B cell (primary cell): ENCODE measurements at regions not wholly inside any gene's neighbourhood (a gene's known extent, or its start where the extent isn't known, plus 50 kb on each side); places are given as distances from the start of the nearest gene placed in this dataset.

Source experiments
- EZH2 ChIP-seq: IDR thresholded peaks from 2 replicates; pipeline ENCODE4 v1.6.1; 2012; ENCODE audit warnings: borderline replicate concordance, low read depth, mild to moderate bottlenecking, moderate library complexity, low read length; ENCODE audit not compliant: insufficient read depth, poor library complexity, severe bottlenecking
- TF ChIP-seq, protein P1 (sequence below): fragments of 200-600 bp; IDR thresholded peaks from one replicate; pipeline ENCODE4 v1.8.0; 2022; ENCODE audit warnings: antibody characterized with exemption, mild to moderate bottlenecking

DNA sequence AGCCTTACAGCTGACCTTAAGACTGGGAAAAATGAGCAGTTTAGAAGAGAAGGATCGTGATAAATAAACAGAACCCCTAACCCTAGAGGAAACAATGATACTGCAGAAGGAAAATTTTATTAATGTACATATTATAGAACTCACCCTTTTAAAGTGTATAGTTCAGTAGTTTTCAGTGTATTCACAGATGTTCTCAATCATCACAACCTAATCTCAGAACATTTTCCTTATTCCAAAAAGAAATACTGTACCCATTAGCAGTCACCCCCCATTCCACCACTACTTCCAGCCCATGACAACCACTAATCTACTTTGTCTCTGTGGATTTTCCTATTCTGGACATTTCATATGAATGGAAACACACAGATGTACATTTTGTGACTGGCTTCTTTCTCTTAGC lies 90.2 kb upstream of the AGTR1 start:
- TF ChIP-seq EZH2 = no peak
- TF ChIP-seq, protein P1, sequence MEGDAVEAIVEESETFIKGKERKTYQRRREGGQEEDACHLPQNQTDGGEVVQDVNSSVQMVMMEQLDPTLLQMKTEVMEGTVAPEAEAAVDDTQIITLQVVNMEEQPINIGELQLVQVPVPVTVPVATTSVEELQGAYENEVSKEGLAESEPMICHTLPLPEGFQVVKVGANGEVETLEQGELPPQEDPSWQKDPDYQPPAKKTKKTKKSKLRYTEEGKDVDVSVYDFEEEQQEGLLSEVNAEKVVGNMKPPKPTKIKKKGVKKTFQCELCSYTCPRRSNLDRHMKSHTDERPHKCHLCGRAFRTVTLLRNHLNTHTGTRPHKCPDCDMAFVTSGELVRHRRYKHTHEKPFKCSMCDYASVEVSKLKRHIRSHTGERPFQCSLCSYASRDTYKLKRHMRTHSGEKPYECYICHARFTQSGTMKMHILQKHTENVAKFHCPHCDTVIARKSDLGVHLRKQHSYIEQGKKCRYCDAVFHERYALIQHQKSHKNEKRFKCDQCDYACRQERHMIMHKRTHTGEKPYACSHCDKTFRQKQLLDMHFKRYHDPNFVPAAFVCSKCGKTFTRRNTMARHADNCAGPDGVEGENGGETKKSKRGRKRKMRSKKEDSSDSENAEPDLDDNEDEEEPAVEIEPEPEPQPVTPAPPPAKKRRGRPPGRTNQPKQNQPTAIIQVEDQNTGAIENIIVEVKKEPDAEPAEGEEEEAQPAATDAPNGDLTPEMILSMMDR = no peak
